ENCODE measurements at regions not wholly inside any gene's neighbourhood (a gene's known extent, or its start where the extent isn't known, plus 50 kb on each side); places are given as distances from the start of the nearest gene placed in this dataset.

- Histone ChIP-seq H3K27me3 (ENCODE audit: control insufficient read depth, insufficient read depth, low read length) (no peaks in the 10 kb centered on the region), H3K27ac (ENCODE audit: low read depth, low read length) (no peak overlapping the region), H3K4me3 (ENCODE audit: low read length) (no peak overlapping the region), H3K9ac (ENCODE audit: low read length) (no peak overlapping the region), H3K4me1 (ENCODE audit: control insufficient read depth, insufficient read depth, low read length) (no peaks in the 10 kb centered on the region), H3K36me3 (ENCODE audit: control insufficient read depth, insufficient read depth, low read length) (no peaks in the 10 kb centered on the region)
Observed at GRCh38 chr18:56067214-56067894, 479.4 kb upstream of the TCF4 start.

GRCh38 chr18:56066524-56067213 is 478.7 kb upstream of the TCF4 start:
- Histone ChIP-seq H3K27ac (ENCODE audit: low read depth, low read length) (no peak overlapping the region), H3K36me3 (ENCODE audit: control insufficient read depth, insufficient read depth, low read length) (no peaks in the 10 kb centered on the region), H3K4me1 (ENCODE audit: control insufficient read depth, insufficient read depth, low read length) (no peaks in the 10 kb centered on the region), H3K27me3 (ENCODE audit: control insufficient read depth, insufficient read depth, low read length) (no peaks in the 10 kb centered on the region), H3K9ac (ENCODE audit: low read length) (no peak overlapping the region), H3K4me3 (ENCODE audit: low read length) (no peak overlapping the region)

GRCh38 chr18:56065086-56065485 is 477.1 kb upstream of the TCF4 start:
- Histone ChIP-seq H3K4me3 (ENCODE audit: low read length) (no peak overlapping the region), H3K27me3 (ENCODE audit: control insufficient read depth, insufficient read depth, low read length) (no peaks in the 10 kb centered on the region), H3K36me3 (ENCODE audit: control insufficient read depth, insufficient read depth, low read length) (no peaks in the 10 kb centered on the region), H3K9ac (ENCODE audit: low read length) (no peak overlapping the region), H3K4me1 (ENCODE audit: control insufficient read depth, insufficient read depth, low read length) (no peaks in the 10 kb centered on the region), H3K27ac (ENCODE audit: low read depth, low read length) (no peak overlapping the region)

GRCh38 chr18:56062931-56063330 is 474.9 kb upstream of the TCF4 start:
- no peaks in the 10 kb centered on the region for H3K4me1 ChIP-seq (ENCODE audit: control insufficient read depth, insufficient read depth, low read length)
- no peaks in the 10 kb centered on the region for H3K27me3 ChIP-seq (ENCODE audit: control insufficient read depth, insufficient read depth, low read length)
- no peak overlapping the region for H3K9ac ChIP-seq (ENCODE audit: low read length)
- no peak overlapping the region for H3K4me3 ChIP-seq (ENCODE audit: low read length)
- H3K27ac ChIP-seq (ENCODE audit: low read depth, low read length): no peak overlapping the region
- H3K36me3 ChIP-seq (ENCODE audit: control insufficient read depth, insufficient read depth, low read length): no peaks in the 10 kb centered on the region

- no peak overlapping the region for H3K4me3 ChIP-seq (ENCODE audit: low read length)
- H3K9ac ChIP-seq (ENCODE audit: low read length): no peak overlapping the region
- no peaks in the 10 kb centered on the region for H3K4me1 ChIP-seq (ENCODE audit: control insufficient read depth, insufficient read depth, low read length)
- H3K27me3 ChIP-seq (ENCODE audit: control insufficient read depth, insufficient read depth, low read length): no peaks in the 10 kb centered on the region
- H3K27ac ChIP-seq (ENCODE audit: low read depth, low read length): no peak overlapping the region
- H3K36me3 ChIP-seq (ENCODE audit: control insufficient read depth, insufficient read depth, low read length): no peaks in the 10 kb centered on the region
Observed at GRCh38 chr18:56060967-56061541, 473.1 kb upstream of the TCF4 start.

- Histone ChIP-seq H3K9ac (ENCODE audit: low read length) (no peak overlapping the region), H3K27ac (ENCODE audit: low read depth, low read length) (no peak overlapping the region), H3K4me3 (ENCODE audit: low read length) (no peak overlapping the region), H3K27me3 (ENCODE audit: control insufficient read depth, insufficient read depth, low read length) (no peaks in the 10 kb centered on the region), H3K36me3 (ENCODE audit: control insufficient read depth, insufficient read depth, low read length) (no peaks in the 10 kb centered on the region), H3K4me1 (ENCODE audit: control insufficient read depth, insufficient read depth, low read length) (no peaks in the 10 kb centered on the region)
Observed at GRCh38 chr18:56052202-56052601, 464.2 kb upstream of the TCF4 start.

GRCh38 chr18:56044239-56044638 is 456.2 kb upstream of the TCF4 start:
- no peaks in the 10 kb centered on the region for H3K36me3 ChIP-seq (ENCODE audit: control insufficient read depth, insufficient read depth, low read length)
- H3K4me1 ChIP-seq (ENCODE audit: control insufficient read depth, insufficient read depth, low read length): no peaks in the 10 kb centered on the region
- H3K4me3 ChIP-seq (ENCODE audit: low read length): no peak overlapping the region
- no peaks in the 10 kb centered on the region for H3K27me3 ChIP-seq (ENCODE audit: control insufficient read depth, insufficient read depth, low read length)
- H3K9ac ChIP-seq (ENCODE audit: low read length): no peak overlapping the region
- no peak overlapping the region for H3K27ac ChIP-seq (ENCODE audit: low read depth, low read length)

- Histone ChIP-seq H3K4me3 (ENCODE audit: low read length) (no peak overlapping the region), H3K27me3 (ENCODE audit: control insufficient read depth, insufficient read depth, low read length) (no peaks in the 10 kb centered on the region), H3K9ac (ENCODE audit: low read length) (no peak overlapping the region), H3K27ac (ENCODE audit: low read depth, low read length) (no peak overlapping the region), H3K4me1 (ENCODE audit: control insufficient read depth, insufficient read depth, low read length) (no peaks in the 10 kb centered on the region), H3K36me3 (ENCODE audit: control insufficient read depth, insufficient read depth, low read length) (no peaks in the 10 kb centered on the region)
Observed at GRCh38 chr18:56043641-56044061, 455.7 kb upstream of the TCF4 start.

GRCh38 chr18:56042915-56043536 is 455.0 kb upstream of the TCF4 start:
- Histone ChIP-seq H3K36me3 (ENCODE audit: control insufficient read depth, insufficient read depth, low read length) (no peaks in the 10 kb centered on the region), H3K4me1 (ENCODE audit: control insufficient read depth, insufficient read depth, low read length) (no peaks in the 10 kb centered on the region), H3K9ac (ENCODE audit: low read length) (no peak overlapping the region), H3K27me3 (ENCODE audit: control insufficient read depth, insufficient read depth, low read length) (no peaks in the 10 kb centered on the region), H3K27ac (ENCODE audit: low read depth, low read length) (no peak overlapping the region), H3K4me3 (ENCODE audit: low read length) (no peak overlapping the region)

- Histone ChIP-seq H3K4me1 (ENCODE audit: control insufficient read depth, insufficient read depth, low read length) (no peaks in the 10 kb centered on the region), H3K36me3 (ENCODE audit: control insufficient read depth, insufficient read depth, low read length) (no peaks in the 10 kb centered on the region), H3K9ac (ENCODE audit: low read length) (no peak overlapping the region), H3K4me3 (ENCODE audit: low read length) (no peak overlapping the region), H3K27me3 (ENCODE audit: control insufficient read depth, insufficient read depth, low read length) (no peaks in the 10 kb centered on the region), H3K27ac (ENCODE audit: low read depth, low read length) (no peak overlapping the region)
Observed at GRCh38 chr18:56038171-56039030, 450.4 kb upstream of the TCF4 start.

GRCh38 chr18:56036741-56037140 is 448.7 kb upstream of the TCF4 start:
- H3K27ac ChIP-seq (ENCODE audit: low read depth, low read length): no peak overlapping the region
- no peaks in the 10 kb centered on the region for H3K36me3 ChIP-seq (ENCODE audit: control insufficient read depth, insufficient read depth, low read length)
- H3K27me3 ChIP-seq (ENCODE audit: control insufficient read depth, insufficient read depth, low read length): no peaks in the 10 kb centered on the region
- H3K4me3 ChIP-seq (ENCODE audit: low read length): no peak overlapping the region
- no peaks in the 10 kb centered on the region for H3K4me1 ChIP-seq (ENCODE audit: control insufficient read depth, insufficient read depth, low read length)
- no peak overlapping the region for H3K9ac ChIP-seq (ENCODE audit: low read length)

GRCh38 chr18:56035546-56035945 is 447.6 kb upstream of the TCF4 start:
- Histone ChIP-seq H3K27ac (ENCODE audit: low read depth, low read length) (no peak overlapping the region), H3K4me3 (ENCODE audit: low read length) (no peak overlapping the region), H3K27me3 (ENCODE audit: control insufficient read depth, insufficient read depth, low read length) (no peaks in the 10 kb centered on the region), H3K36me3 (ENCODE audit: control insufficient read depth, insufficient read depth, low read length) (no peaks in the 10 kb centered on the region), H3K9ac (ENCODE audit: low read length) (no peak overlapping the region), H3K4me1 (ENCODE audit: control insufficient read depth, insufficient read depth, low read length) (no peaks in the 10 kb centered on the region)

Measured in rectal smooth muscle tissue (tissue), 1 donor.